ENCODE measurements at regions not wholly inside any gene's neighbourhood (a gene's known extent, or its start where the extent isn't known, plus 50 kb on each side); places are given as distances from the start of the nearest gene placed in this dataset.

GRCh38 chr1:224856973-224857372, 72.5 kb upstream of the DNAH14 start:
- TF ChIP-seq TAF1 (IDR thresholded peaks at IDR 0.05; ENCODE audit: borderline replicate concordance, low read depth, low read length) (no peak), POLR2AphosphoS5 (IDR thresholded peaks at IDR 0.05; ENCODE audit: low read depth, low read length) (no peak), POLR2A (IDR thresholded peaks at IDR 0.05; ENCODE audit: low read depth, low read length) (no peak)
